GM12891 (cell line): ENCODE measurements at regions not wholly inside any gene's neighbourhood (a gene's known extent, or its start where the extent isn't known, plus 50 kb on each side); places are given as distances from the start of the nearest gene placed in this dataset.

Experiments used
- PAX5 ChIP-seq: IDR thresholded peaks from 2 replicates; pipeline ENCODE4 v1.6.1; 2011; ENCODE audit warnings: low read length, moderate library complexity, mild to moderate bottlenecking; ENCODE audit not compliant: insufficient read depth, severe bottlenecking
- POLR2A ChIP-seq: IDR thresholded peaks from 2 replicates; pipeline ENCODE4 v1.6.1; 2011; ENCODE audit warnings: low read depth, low read length, control low read depth
- POLR2AphosphoS5 ChIP-seq: IDR thresholded peaks from 2 replicates; pipeline ENCODE4 v1.6.1; 2011; ENCODE audit warnings: low read depth, low read length, control low read depth
- POU2F2 ChIP-seq: IDR thresholded peaks from 2 replicates; pipeline ENCODE4 v1.6.1; 2011; ENCODE audit warnings: low read depth, mild to moderate bottlenecking, control low read depth, low read length, moderate library complexity
- SPI1 ChIP-seq: IDR thresholded peaks from 2 replicates; pipeline ENCODE4 v1.6.1; 2011; ENCODE audit warnings: low read depth, low read length, control low read depth
- TAF1 ChIP-seq: IDR thresholded peaks from 2 replicates; pipeline ENCODE4 v1.6.1; 2011; ENCODE audit warnings: low read depth, low read length, control low read depth

- TF ChIP-seq SPI1 (no peak), POLR2AphosphoS5 (no peak), TAF1 (no peak), PAX5 (no peak), POLR2A (no peak), POU2F2 (no peak)
Observed at GRCh38 chr15:97691078-97691477, 269.4 kb upstream of the ARRDC4 start.
